HG03520 (cell line): ENCODE measurements at regions not wholly inside any gene's neighbourhood (a gene's known extent, or its start where the extent isn't known, plus 50 kb on each side); places are given as distances from the start of the nearest gene placed in this dataset.
"Not testable (repeated sequence)": the region's sequence is repeated elsewhere in the genome, so short reads cannot be mapped to it uniquely, and the experiment has no call there.

Source experiments
- ATAC-seq: cut with Tn5 transposase; IDR thresholded peaks from one replicate; pipeline ENCODE4 v1.9.1; 2021; ENCODE audit warnings: mild to moderate bottlenecking, moderate library complexity; ENCODE audit not compliant: unreplicated experiment

DNA sequence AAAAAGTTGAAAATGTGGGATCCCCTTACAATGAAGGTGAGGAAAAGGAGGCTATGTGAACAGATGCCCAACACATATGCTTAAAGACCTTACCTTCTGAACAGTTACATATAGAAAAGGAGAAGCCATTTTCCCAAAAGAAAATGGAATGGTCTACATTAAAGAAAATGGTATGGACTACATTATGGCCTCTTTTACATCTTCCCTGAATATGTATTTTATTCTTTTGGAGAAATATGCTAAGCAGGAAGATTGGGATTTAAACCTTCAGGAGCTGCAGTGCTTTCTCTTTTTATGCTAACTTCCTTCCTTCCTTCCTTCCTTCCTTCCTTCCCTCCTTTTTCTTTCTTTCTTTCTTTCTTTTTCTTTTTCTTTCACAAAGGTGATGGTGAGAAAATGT is 155.4 kb downstream of the SEC23IP start:
- ATAC-seq = no peak

DNA sequence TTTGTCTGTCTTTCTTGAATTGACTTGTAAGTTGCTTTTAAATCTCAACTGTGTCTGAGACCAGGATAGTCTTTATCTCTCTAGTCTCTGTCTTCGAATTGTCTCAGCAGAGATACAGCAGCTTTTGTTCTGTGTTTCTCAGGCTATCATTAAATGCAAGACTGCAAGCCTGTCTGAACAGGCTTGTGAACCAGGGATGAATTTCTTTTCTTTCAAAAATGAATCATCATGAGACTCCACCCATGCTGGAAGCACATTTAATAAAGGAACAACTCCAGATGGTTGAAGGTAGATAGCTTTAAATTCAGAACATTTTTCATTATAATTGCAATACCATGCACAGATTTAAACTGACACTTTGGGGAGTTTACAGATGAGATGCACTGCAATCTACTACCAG is 155.9 kb downstream of the SEC23IP start:
- no peak for ATAC-seq

DNA sequence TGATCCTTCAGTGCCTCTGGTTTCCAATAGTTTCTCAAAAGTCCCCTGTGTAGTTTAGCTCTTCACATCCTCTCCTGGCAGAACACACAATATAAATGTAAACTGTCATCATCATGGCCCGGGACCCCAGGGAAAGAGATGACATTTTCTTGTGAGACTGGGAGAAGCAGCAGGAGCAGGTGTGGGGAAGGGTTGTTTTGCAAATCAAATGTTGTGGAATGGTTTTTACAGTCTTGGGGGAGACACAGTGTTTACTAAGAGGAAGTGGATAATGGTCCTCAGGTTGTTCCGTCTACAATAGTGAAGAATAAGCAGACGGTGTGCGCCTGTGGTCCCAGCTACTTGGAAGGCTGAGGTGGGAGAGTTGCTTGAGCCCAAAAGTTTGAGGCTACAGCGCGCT is 159.1 kb downstream of the SEC23IP start:
- ATAC-seq = no peak

DNA sequence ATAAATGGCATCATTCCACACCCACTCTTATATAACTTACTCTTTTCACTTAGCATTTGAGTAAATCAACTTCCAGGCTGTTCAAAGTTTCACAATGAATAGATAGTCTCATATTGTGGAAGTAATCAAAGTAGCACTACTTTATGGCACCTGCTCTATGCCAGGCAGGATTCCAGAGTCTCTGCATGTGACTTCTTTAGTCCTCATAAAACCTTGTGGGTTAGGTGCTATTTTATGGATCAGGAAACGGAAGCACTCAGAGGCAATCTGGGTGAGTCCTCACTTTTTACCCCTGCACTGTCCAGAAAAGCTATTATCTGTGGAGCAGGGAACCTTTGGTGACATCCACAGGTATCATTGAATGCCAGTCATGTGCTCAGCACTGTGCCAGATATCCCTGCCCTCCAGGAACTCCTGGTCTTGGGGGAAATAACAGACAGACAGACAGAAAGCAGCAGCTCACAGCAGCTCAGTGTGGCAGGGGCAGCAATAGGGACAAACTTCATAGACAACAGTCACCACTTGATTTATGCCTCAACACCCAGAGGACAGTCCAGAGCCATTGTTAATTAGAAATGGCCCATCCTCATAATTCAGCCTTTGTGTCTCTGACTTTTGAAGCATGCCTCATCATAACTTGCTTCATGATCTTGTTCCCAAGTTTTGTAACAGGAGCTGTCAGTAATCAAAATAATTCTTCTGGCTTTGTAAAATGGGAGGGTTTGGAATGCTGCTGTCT is 160.6 kb downstream of the SEC23IP start:
- ATAC-seq = no peak

DNA sequence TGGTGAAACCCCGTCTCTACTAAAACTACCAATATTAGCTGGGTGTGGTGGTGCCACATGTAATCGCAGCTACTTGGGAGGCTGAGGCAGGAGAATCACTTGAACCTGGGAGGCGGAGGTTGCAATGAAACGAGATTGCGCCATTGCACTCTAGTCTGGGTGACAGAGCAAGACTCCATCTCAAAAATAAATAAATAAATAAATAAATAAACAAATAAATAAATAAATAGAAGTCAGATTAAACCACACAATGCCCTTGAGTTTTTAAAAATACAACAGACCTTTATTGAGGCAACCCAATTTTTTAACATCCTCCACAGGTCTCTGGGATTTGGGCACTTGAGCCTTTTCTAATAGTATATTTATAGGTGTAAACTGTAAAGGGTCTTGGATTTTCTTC is 167.3 kb downstream of the SEC23IP start:
- not testable (repeated sequence) for ATAC-seq

DNA sequence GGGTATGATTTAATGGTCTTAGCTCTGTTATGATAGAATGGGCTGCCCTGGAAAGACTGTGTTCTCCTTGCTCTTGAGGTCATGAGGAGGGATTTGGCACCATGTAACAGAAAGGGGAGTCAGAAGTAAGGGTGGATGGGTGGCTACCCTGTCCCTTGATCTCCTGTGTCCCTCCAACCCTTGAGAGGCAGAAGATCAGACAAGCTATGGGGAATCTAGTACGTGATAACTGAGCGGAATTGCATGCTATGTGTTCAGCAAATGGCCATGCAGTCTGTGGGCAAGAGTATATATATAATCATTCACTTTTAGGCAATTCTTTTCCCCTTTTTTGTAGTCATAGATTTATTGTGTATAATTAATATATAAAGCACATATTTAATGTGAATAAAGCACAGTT is 174.9 kb downstream of the SEC23IP start:
- no peak for ATAC-seq

DNA sequence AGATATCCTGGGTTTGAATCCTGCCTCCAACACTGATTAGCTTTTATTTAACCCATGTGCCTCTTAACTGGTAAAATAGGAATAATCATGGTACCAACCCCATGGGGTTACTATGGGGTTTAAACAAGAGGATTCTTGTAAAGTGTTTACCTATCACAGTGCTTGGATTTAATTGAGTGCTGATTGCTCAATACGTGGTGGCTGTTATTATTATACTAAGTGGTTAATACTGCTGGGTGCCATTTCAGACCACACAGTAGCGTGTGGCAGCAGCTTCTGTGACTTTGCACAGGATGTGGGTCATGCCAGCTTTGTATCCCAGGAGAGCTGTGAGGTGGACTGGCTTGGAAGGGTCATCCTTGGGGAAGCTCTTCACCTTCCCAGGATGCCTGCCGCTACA is 177.2 kb downstream of the SEC23IP start:
- no peak for ATAC-seq

DNA sequence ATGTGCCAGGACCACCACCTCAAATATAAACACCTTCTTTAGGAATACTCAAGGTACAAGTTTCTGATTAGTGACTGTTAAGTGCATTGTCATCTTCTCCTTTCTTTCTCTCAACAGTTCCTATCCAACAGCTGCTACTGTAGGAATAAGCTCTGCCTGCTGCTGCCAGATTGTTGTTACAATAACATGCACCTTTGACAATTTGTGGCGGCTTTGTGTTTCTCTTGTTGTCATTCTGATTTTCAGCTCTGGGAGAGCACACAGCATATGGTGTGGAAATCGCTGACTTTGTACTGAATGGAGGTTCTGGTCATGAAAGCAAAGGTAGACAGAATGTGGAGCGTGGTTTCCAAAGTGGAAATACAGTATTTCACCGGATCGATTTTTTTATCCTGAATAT is 182.8 kb downstream of the SEC23IP start:
- ATAC-seq = no peak

DNA sequence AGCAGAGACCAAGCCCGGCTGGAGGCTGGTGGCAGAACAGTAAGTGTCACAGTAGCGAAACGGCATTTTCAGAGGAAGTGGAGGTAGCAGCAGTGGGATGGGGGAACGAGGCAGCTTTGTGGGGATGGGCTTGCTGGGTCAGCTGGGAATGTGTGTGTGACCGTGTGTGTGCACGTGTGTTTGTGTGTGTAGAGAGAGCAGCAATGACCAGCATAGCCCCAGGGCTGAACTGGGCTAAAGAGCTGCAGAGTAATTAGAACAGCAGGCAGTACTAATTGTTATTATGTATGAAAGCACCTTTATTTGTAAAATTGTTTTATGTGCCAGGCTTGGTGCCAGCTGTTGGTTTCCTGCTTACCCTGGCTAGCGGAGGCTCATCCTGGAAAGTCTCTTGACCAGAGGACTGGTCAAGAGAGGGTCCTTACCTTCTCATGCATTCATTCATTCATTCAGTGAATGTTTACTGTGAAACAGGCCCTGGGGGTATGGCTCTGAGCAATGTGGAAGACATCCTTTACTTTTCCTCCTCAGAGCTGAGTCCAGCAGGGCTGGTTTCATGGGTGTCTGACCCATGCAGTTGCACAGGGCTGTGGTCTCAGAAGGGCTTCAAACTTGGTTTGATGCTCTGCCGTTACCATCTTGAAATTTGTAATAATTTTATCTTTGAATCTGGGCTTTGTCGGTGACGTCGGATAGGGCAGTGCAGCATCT is 184.6 kb downstream of the SEC23IP start:
- ATAC-seq = no peak

DNA sequence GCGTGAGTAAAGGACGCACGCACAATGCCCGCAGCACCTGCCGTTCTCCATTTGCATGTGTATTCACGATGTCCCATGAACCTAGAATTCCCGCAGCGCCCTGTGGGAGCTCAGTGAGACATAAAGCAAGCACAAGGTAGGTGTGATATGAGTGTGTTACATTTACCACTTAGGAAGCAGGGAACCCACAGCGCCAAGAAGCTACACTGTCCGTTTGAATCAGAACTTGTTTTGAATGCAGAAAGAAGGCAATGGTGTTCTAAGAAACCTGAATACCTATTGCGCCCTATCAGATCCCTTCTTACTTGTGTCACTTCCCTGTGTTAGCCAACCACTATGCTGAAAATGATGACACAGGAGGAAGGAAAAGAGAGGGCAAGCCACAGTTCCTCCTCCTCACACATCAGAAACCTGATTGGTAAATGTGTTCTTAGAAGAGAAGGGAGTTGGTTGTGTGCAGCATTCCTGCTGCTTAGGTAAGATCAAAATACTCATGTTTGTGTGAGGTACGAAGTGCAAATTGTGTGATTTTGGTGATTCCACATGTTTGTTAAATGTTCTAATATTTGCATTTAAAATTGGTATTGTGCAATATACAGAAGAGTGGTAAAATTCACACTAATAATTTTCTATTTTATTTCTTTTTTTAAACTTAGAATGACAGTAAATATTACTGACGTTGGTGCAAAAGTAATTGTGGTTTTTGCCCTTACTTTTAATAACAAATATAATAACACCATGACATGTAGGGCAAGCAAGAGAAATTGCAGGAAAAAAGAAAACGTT is 185.4 kb downstream of the SEC23IP start:
- peak; percentile 70 for ATAC-seq

DNA sequence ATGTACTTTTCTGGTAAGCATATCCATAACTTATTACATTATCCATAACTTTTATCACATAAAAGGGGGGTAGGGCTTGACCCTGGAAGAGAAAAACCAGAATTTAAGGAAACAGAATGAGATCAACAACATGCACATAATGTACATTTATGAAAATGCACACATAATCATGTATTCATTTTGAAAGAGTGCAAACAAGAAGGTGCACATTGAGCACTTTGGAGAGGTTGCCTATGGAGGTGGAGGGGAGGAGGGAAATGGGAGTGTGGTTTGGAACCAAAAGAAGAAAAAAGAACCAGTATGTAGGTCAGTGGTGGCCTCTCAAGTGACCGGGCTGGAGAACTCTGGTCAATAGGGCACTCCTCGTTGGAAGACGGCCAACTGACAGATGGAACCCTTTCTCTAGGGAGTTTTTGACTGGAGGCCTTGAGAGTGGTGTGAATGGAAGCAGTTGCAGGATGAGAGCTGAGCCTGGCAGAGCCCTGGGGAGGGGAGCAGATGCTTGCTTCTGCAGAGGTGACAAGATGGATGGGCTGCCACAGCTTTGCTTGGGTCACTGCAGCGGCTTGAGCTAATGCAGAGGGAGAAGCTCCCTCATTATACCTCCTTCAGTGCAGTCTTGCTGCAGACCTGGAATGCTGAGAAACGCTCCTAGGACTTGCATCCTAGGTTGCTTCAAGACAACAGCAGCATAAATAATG is 192.7 kb downstream of the SEC23IP start:
- no peak for ATAC-seq

DNA sequence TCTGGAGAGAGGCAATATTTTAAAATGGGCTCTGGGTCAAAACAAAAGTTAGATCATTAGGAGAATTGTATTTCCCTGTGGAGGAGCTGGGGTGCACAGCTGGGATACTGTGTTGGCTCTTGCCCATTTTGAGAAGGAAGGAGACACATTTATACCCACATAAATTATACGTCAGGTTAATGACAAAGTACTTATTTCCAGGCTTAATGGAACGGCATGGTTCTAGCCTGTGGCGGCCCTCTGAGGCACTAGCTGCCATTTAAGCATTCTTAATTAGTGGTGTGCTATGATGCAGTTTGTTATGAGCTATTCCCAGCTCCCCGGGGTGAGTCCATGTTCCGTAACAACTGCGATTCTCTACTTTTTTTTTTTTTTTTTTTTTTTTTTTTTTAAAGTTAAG is 193.5 kb downstream of the SEC23IP start:
- ATAC-seq = no peak

DNA sequence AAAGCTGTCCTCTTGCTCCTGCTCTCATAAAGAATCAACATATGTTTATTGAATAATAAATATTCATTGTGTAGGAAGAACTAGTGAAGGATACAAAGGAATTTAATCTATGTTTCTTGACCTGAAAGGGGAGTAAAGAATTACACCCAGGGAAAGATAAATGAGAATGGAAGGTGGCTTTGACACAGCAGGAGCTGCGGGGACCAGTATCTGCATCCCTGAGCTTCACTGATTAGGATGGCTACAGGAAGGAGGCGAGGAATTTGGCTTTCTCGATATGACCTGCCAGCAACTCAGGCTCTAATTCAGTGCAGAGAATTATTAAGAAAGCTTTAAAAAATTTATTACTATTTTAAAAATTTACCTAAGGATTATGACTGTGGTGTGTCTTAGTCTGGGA is 194.6 kb downstream of the SEC23IP start:
- no peak for ATAC-seq

DNA sequence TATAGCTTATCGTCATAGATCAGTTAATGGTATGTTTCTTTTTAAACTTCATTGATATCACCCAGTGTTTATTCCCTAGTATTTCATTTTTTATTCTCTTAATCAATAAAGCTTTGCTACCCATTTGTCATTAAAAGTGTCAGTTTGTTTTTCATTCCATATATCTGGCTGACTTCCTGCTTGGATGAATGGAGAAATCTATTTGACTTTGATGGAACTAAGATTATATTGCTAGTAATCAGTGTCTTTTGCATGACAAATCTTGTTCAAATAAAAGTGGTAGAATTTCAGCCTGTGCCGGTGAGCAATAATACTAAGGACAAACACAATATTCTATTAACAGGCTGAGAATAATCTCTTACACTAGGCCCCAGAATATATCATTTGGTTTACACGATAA is 203.3 kb downstream of the SEC23IP start:
- ATAC-seq = no peak

DNA sequence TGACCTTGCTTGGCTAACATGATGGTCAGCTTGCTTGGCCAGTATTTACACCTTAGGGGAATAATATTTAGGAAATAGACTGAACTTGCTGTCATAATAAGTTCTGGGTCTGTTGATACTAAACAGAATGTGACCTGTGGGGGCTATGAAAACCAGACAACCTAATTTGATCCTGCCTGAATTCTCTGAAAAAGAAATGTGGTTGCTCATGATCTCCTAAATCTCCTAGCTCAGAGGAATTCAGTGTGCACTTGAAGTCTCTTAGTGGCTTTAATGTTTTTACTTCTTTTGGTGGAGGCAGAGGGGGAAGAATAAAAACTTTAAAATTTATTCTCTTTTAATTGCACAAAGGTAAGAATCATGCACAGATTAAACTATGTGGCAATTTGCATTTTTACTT is 205.2 kb downstream of the SEC23IP start:
- ATAC-seq = no peak

DNA sequence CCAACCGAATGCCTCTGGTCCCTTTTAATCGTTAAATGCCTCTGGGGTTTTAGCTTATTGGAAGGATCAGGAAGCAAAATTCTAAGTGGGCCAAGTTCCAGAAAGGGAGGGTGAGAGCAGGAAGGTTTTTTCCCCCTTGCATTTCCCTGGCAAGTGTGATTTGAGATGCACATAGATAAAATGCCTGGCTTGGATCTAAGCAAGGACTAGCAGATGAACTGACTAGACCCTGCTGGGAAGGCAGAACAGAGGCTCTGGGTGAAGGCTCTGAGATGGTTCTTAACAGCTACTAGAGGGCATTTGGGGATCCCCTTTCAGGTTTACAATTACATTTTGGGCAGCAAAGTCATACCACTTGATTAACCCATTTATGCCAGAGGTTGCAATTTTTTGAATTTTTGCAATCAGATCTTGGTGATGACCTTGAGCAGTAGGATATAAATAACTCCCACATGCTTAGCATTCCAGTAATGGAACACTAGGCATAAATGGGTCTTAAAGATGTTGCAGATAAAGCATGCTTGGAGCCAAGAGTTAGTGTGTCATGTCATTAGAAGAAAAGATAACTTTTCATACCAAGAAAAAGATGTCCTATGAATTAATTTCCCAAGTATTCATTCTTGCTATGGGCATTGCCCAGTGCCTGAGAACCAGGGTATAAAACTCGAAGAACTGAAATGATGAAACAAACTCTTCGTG is 205.9 kb downstream of the SEC23IP start:
- no peak for ATAC-seq

DNA sequence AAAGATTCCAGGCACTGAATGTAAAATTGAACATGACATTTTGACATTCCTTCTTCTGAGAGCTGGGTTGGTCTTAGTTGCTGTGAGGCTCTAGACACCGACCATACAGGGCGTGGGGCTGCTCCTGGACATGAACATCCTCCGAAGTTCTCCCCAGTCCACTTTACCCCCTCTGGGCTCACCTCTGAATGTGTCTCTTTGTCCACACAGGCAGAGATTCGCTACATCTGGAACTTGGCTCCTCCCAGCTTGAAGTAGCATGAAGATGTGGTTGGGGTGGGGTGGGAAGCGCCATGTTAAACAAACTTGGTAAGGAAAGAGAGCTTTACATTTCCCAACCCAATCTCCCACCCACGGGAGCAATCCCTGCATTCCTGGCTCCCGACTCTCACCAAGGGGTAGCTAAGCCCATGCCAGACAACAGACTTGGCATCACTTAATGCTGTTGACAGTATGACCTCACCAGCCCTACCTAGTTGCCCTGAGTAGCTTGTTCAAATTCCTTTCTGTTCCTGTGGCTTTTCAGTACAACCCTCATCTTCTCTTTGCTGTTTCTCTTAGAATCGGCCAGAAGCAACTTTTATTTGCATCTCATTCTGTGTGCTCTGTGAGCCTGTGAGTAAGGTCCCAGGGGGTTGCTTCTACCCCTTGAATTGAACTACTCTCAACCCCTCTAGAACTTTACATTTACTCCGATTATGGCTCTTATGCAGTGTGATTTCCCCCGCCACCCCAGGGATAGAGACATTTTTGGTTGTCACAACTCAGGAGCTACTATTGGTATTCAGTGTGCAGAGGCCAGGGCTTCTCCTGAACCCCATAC is 211.4 kb downstream of the SEC23IP start:
- ATAC-seq = no peak

DNA sequence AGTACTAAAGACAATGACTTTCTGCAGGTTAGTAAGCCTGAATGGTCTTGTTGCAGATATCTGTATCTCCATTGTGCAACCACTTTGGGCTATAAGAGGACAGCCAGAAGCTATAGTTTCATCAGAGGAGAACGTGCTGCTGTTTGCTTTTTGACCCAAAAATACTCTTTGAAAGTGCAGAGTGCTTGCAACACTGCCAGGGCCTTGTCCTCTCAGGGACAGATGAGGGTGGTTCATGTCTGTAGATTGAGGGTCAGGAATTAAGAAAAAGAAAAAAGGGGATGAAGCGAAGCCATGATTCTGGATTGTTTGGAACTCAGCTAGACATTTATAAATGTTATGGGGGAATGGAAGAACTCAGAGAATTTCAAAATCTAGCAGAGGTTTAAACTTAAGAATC is 212.5 kb downstream of the SEC23IP start:
- no peak for ATAC-seq

DNA sequence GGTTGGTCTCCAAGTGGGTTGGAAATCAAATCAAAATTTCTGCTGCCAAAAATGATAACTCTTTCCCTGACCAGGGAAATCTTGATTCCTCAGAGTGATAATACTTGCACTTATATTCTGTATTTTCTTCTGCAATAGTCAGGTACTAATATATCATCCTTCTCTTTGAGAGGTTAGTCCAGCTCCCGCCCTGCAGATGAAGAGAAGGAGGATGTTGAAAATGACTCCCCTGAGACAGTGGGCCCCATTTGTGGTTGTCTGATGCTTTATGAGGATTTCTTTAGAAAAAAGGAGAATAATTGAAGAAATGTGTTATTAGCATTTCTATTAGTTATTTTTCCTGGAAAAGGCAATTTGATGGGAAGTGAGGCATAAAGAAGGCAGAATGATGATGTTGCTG is 213.0 kb downstream of the SEC23IP start:
- no peak for ATAC-seq

DNA sequence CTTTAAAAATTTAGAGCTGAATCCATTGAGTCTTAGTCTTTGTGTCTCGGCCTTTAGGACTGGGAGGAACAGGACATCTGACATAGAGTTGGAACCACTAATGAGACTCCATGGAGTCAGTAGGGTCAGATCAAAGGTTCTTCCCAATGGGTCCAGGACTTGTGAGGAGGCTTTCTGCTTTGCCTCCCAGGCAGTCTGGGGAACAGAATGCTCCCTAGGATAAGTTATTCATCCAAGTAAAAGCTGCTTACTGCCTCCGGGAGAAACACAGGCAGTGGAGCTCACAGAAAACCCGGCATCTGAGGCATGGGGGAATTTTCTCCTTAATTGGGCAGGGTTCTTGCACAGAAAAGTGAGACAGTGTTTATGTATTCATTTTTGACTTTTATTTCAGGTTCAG is 216.4 kb downstream of the SEC23IP start:
- no peak for ATAC-seq
